IMR-90 (cell line): ENCODE measurements at regions not wholly inside any gene's neighbourhood (a gene's known extent, or its start where the extent isn't known, plus 50 kb on each side); places are given as distances from the start of the nearest gene placed in this dataset.

Source experiments
- ATAC-seq: fragments of 200-7000 bp; cut with Tn5 transposase; 2 replicates; pipeline ENCODE4 v1.9.1; 2020; ENCODE audit warnings: low read depth, mild to moderate bottlenecking, moderate library complexity
- BruUV-seq: library from RNA; stranded (reverse); fragments of 400-500 nt; replicated peaks from 2 replicates; lab custom pipeline; 2021; lab: Mats Ljungman, UMichigan
- CTCF ChIA-PET: fragments of 300-600 bp; formaldehyde crosslinking; extraction: SDS; loops from one replicate; lab custom pipeline; 2021; ENCODE audit warnings: antibody characterized with exemption; lab: Yijun Ruan, JAX
- POLR2A ChIA-PET: fragments of 300-600 bp; sonication (Branson Sonifier 250); formaldehyde crosslinking; loops from one replicate; lab custom pipeline; 2022; ENCODE audit warnings: antibody characterized with exemption; ENCODE audit not compliant: unreplicated experiment; lab: Charles Lee
- DNase-seq: peaks from one replicate; pipeline ENCODE4 v3.0.0; 2013
- H2AFZ ChIP-seq: replicated peaks from 2 replicates; pipeline ENCODE3; 2013; ENCODE audit warnings: low read length, mild to moderate bottlenecking; ENCODE audit not compliant: poor library complexity
- H2AK5ac ChIP-seq: 2 replicates; pipeline ENCODE4 v1.6.1; 2013; ENCODE audit warnings: low read depth, low read length, inconsistent platforms
- H2AK9ac ChIP-seq: replicated peaks from 2 replicates; pipeline ENCODE3; 2013; ENCODE audit warnings: mild to moderate bottlenecking, low read depth, low read length, moderate library complexity; ENCODE audit not compliant: poor library complexity
- H2BK120ac ChIP-seq: 2 replicates; pipeline ENCODE4 v1.6.1; 2013; ENCODE audit warnings: low read depth, low read length, inconsistent platforms
- H2BK15ac ChIP-seq: 3 replicates; pipeline ENCODE4 v1.6.1; 2013; ENCODE audit warnings: low read depth, low read length, inconsistent platforms
- H2BK20ac ChIP-seq: 2 replicates; pipeline ENCODE4 v1.6.1; 2013; ENCODE audit warnings: low read depth, mild to moderate bottlenecking, inconsistent platforms, low read length, moderate library complexity
- H2BK5ac ChIP-seq: 2 replicates; pipeline ENCODE4 v1.6.1; 2013; ENCODE audit warnings: mild to moderate bottlenecking, low read depth, low read length, inconsistent platforms; ENCODE audit not compliant: poor library complexity, severe bottlenecking
- H3K14ac ChIP-seq: replicated peaks from 2 replicates; pipeline ENCODE4 v1.6.1; 2013; ENCODE audit warnings: low read depth, low read length, inconsistent platforms
- H3K18ac ChIP-seq: 2 replicates; pipeline ENCODE4 v1.6.1; 2013; ENCODE audit warnings: low read depth, low read length, control low read depth
- H3K23ac ChIP-seq: 2 replicates; pipeline ENCODE4 v1.6.1; 2013; ENCODE audit warnings: low read depth, low read length, inconsistent platforms
- H3K27ac ChIP-seq: 2 replicates; pipeline ENCODE4 v1.5.1; 2013; ENCODE audit warnings: mild to moderate bottlenecking, control low read depth, low read length; ENCODE audit not compliant: insufficient read depth
- H3K27me3 ChIP-seq: 2 replicates; pipeline ENCODE4 v1.6.1; 2013; ENCODE audit warnings: low read length; ENCODE audit not compliant: control insufficient read depth, insufficient read depth
- H3K36me3 ChIP-seq: 2 replicates; pipeline ENCODE4 v1.6.1; 2013; ENCODE audit warnings: low read length, mixed read lengths; ENCODE audit not compliant: control insufficient read depth, insufficient read depth
- H3K4ac ChIP-seq: 2 replicates; pipeline ENCODE4 v1.6.1; 2013; ENCODE audit warnings: low read depth, low read length, inconsistent platforms
- H3K4me1 ChIP-seq: 2 replicates; pipeline ENCODE4 v1.6.1; 2013; ENCODE audit warnings: low read length, mixed read lengths; ENCODE audit not compliant: control insufficient read depth, insufficient read depth
- H3K4me2 ChIP-seq: 2 replicates; pipeline ENCODE4 v1.6.1; 2013; ENCODE audit warnings: low read depth, mild to moderate bottlenecking, control low read depth, low read length, moderate library complexity
- H3K4me3 ChIP-seq: 2 replicates; pipeline ENCODE4 v1.5.1; 2013; ENCODE audit warnings: low read depth, mild to moderate bottlenecking, control low read depth, low read length, moderate library complexity; ENCODE audit not compliant: insufficient read depth
- H3K56ac ChIP-seq: 2 replicates; pipeline ENCODE4 v1.6.1; 2013; ENCODE audit warnings: low read length, inconsistent platforms; ENCODE audit not compliant: insufficient read depth; ENCODE audit errors: extremely low read depth
- H3K79me1 ChIP-seq, 2 experiments: 2 replicates each; pipeline ENCODE4 v1.6.1; 2013; ENCODE audit warnings: low read length in 2 of 2, inconsistent platforms in 1 of 2, low read depth in 1 of 2
- H3K9ac ChIP-seq: 2 replicates; pipeline ENCODE4 v1.6.1; 2013; ENCODE audit warnings: low read depth, low read length, control low read depth
- H3K9me1 ChIP-seq: 2 replicates; pipeline ENCODE4 v1.6.1; 2013; ENCODE audit warnings: low read length, inconsistent platforms; ENCODE audit not compliant: insufficient read depth
- H3K9me3 ChIP-seq: 2 replicates; pipeline ENCODE4 v1.6.1; 2013; ENCODE audit warnings: low read length; ENCODE audit not compliant: control insufficient read depth, insufficient read depth
- H4K20me1 ChIP-seq: 2 replicates; pipeline ENCODE4 v1.6.1; 2013; ENCODE audit warnings: low read length, inconsistent platforms; ENCODE audit not compliant: insufficient read depth
- H4K5ac ChIP-seq: 2 replicates; pipeline ENCODE4 v1.6.1; 2013; ENCODE audit warnings: mild to moderate bottlenecking, low read depth, low read length, control low read depth
- H4K8ac ChIP-seq, 2 experiments: 2 replicates each; pipeline ENCODE4 v1.6.1; 2013; ENCODE audit warnings: low read depth in 2 of 2, low read length in 2 of 2, control low read depth in 1 of 2, inconsistent platforms in 1 of 2
- H4K91ac ChIP-seq: 2 replicates; pipeline ENCODE4 v1.6.1; 2013; ENCODE audit warnings: low read depth, low read length, inconsistent platforms; ENCODE audit not compliant: insufficient read depth
- BHLHE40 ChIP-seq: fragments of 150-350 bp; IDR thresholded peaks from 2 replicates; pipeline ENCODE4 v1.6.1; 2016; ENCODE audit warnings: mild to moderate bottlenecking, low read depth, low read length
- ELK1 ChIP-seq: fragments of 150-350 bp; IDR thresholded peaks from 2 replicates; pipeline ENCODE4 v1.6.1; 2016; ENCODE audit warnings: low read depth, mild to moderate bottlenecking, low read length, moderate library complexity, borderline replicate concordance
- FOS ChIP-seq: fragments of 150-350 bp; IDR thresholded peaks from 2 replicates; pipeline ENCODE4 v1.6.1; 2016; ENCODE audit warnings: low read depth, low read length
- RAD21 ChIP-seq: IDR thresholded peaks from 2 replicates; pipeline ENCODE4 v1.6.1; 2012; ENCODE audit warnings: low read length, improper control_type of control experiment
- SMC3 ChIP-seq: fragments of 150-350 bp; IDR thresholded peaks from 2 replicates; pipeline ENCODE4 v1.6.1; 2016; ENCODE audit warnings: low read depth, mild to moderate bottlenecking, antibody characterized with exemption, low read length, moderate library complexity
- WGBS, 2 experiments: methylation state at CpG; one replicate each; pipeline versions ENCODE4 v1.1.5 to v1.1.7; 2013; ENCODE audit warnings: missing lambda C conversion rate in 2 of 2; ENCODE audit not compliant: insufficient read length in 1 of 2; ENCODE audit errors: extremely low coverage in 2 of 2; 5-methylcytosine and 5-hydroxymethylcytosine counted together
- dilution Hi-C: fragments of 300-500 bp; cut with HindIII; formaldehyde crosslinking; loops from one replicate; pipeline ENCODE4 v1.14.3; 2018; ENCODE audit warnings: low sequenced_read_pairs; ENCODE audit not compliant: unreplicated experiment
- in situ Hi-C: fragments of 300-500 bp; cut with MboI; formaldehyde crosslinking; loops from 3 replicates; pipeline ENCODE4 v1.14.3; 2019; ENCODE audit warnings: low sequenced_read_pairs, inconsistent platforms, mixed read lengths
- intact Hi-C: fragments of 100-400 bp; cut with micrococcal nuclease; formaldehyde crosslinking; loops from 2 replicates; pipeline ENCODE4 v1.10.0; 2022

DNA sequence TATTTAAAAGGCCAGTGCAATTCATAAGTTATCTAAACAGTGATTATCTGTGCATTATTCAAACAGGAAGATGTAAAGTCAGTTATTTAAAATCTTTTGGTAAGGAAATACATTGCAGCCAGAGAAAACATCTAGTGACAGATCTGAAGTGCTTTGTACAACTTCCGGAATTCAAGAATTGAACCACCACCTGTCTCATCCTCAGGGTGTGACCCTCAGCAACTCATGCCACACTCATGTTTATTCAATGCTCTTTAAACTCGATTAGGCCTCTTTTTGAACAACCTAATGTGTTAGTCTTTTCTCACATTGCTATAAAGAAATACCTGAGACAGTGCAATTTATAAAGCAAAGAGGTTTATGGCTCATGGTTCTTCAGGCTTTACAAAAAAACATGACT, 62.6 kb upstream of the GGTLC1 start:
- no peak overlapping the region for H3K4me2 ChIP-seq
- intact Hi-C loops (no loop called here), dilution Hi-C loops (no loop called here), in situ Hi-C loops (no loop called here)
- no peak overlapping the region for H3K4ac ChIP-seq
- no peak overlapping the region for H2BK120ac ChIP-seq
- H2BK20ac ChIP-seq: no peak overlapping the region
- H2AK5ac ChIP-seq: no peak overlapping the region
- CTCF ChIA-PET: no interaction called here
- no peak overlapping the region for H3K23ac ChIP-seq
- no CpG with 5 or more reads among the region's 2 CpGs for WGBS, 2 experiments
- no peak overlapping the region for H3K27ac ChIP-seq
- no peak overlapping the region for H3K14ac ChIP-seq
- no peak overlapping the region for H3K9ac ChIP-seq
- H3K9me1 ChIP-seq: no peaks in the 10 kb centered on the region
- no peaks in the 10 kb centered on the region for H3K4me1 ChIP-seq
- H3K56ac ChIP-seq: no peak overlapping the region
- DNase-seq (no peak), ATAC-seq (no peak)
- no peak overlapping the region for H2BK15ac ChIP-seq
- no peak overlapping the region for H4K8ac ChIP-seq
- TF ChIP-seq BHLHE40 (no peak), ELK1 (no peak), RAD21 (no peak), SMC3 (no peak), FOS (no peak)
- no TSS peak for BruUV-seq
- no peak overlapping the region for H2AK9ac ChIP-seq
- H4K20me1 ChIP-seq: no peaks in the 10 kb centered on the region
- no peak overlapping the region for H2BK5ac ChIP-seq
- H4K5ac ChIP-seq: no peak overlapping the region
- no peak overlapping the region for H2AFZ ChIP-seq
- no peak overlapping the region for H3K4me3 ChIP-seq
- POLR2A ChIA-PET: no interaction called here
- H3K9me3 ChIP-seq: no peaks in the 10 kb centered on the region
- no peak overlapping the region for H3K18ac ChIP-seq
- H3K27me3 ChIP-seq: no peaks in the 10 kb centered on the region
- H4K91ac ChIP-seq: no peak overlapping the region
- H3K36me3 ChIP-seq: no peaks in the 10 kb centered on the region
- H3K79me1 ChIP-seq: no peaks in the 10 kb centered on the region
